ENCODE measurements at regions not wholly inside any gene's neighbourhood (a gene's known extent, or its start where the extent isn't known, plus 50 kb on each side); places are given as distances from the start of the nearest gene placed in this dataset.
"Not testable (repeated sequence)": the region's sequence is repeated elsewhere in the genome, so short reads cannot be mapped to it uniquely, and the experiment has no call there.

GRCh38 chr14:51351997-51352396, 112.0 kb downstream of the TMX1 start:
- no peak overlapping the region for H3K27ac ChIP-seq
- no peak for TF ChIP-seq CTCF (conservative IDR thresholded peaks at IDR 0.05)

DNA sequence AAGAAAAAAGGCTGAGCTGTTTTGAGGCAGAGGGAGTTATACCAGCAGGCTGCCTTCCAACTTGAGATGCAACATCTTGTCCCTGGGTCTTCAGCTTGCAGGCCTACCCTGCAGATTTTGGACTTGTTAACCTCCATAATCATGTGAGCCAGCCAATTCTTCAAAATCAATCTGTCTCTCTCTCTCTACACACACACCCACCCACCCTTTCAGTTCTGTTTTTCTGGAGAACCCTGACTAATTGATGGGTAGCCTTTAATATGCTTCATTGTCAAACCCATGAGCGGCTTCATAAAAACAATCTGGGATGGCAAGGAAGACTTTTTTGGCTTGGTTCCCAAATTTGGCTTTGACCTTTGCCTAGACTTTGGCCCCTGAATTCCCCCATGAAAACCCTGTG, 113.9 kb downstream of the TMX1 start:
- no peak overlapping the region for H3K27ac ChIP-seq
- TF ChIP-seq CTCF (conservative IDR thresholded peaks at IDR 0.05) = no peak

DNA sequence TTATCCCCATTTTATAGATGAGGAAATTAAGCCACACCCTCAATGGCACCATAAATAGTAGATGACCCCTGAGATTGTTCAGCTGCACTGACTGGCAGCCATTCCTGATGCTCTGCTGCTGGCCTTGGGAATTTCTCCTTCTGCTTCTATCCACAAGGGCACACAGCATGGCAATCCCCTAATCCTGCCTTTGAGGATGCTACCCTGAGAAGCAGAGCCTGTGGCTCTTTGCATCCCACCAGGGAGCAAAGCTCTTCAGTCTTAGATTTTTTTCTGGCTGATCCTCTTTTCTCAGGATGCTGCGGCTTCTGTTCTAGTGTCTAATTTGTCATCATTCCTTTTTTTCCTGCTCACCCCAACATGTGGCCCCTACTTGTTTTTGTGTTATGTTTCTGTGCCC, 114.8 kb downstream of the TMX1 start:
- H3K27ac ChIP-seq = no peak overlapping the region
- TF ChIP-seq CTCF (conservative IDR thresholded peaks at IDR 0.05) = no peak

GRCh38 chr14:51356381-51356780, 116.3 kb downstream of the TMX1 start:
- no peak overlapping the region for H3K27ac ChIP-seq
- no peak for TF ChIP-seq CTCF (conservative IDR thresholded peaks at IDR 0.05)

- no peak overlapping the region for H3K27ac ChIP-seq
- TF ChIP-seq CTCF (conservative IDR thresholded peaks at IDR 0.05) = no peak
These were observed 117.2 kb downstream of the TMX1 start for GRCh38 chr14:51357250-51357649.

DNA sequence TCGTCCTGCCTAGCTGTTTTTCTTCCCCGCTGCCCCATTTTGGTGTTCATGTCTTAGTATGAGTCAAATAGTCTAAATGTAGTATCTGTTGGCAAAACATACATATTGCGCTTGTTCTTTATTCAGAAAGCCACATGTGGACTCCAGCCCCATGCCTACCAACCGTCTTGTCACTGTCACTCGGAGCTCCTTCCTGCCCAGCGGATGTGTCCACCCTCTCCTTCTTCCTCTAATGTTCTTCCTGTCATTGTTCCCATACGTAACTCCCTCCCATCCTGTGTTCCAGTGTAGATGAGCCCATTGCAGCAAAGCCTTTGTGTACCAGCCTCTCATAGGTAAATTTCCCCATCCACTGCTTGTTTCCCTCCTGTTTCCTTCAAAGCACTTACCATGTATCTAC, 120.5 kb downstream of the TMX1 start:
- TF ChIP-seq CTCF (conservative IDR thresholded peaks at IDR 0.05) = no peak
- H3K27ac ChIP-seq = no peak overlapping the region

GRCh38 chr14:51365241-51365965, 125.4 kb downstream of the TMX1 start:
- no peak overlapping the region for H3K27ac ChIP-seq
- no peak for TF ChIP-seq CTCF (conservative IDR thresholded peaks at IDR 0.05)

GRCh38 chr14:51366460-51366859, 126.4 kb downstream of the TMX1 start:
- not testable (repeated sequence) for H3K27ac ChIP-seq

DNA sequence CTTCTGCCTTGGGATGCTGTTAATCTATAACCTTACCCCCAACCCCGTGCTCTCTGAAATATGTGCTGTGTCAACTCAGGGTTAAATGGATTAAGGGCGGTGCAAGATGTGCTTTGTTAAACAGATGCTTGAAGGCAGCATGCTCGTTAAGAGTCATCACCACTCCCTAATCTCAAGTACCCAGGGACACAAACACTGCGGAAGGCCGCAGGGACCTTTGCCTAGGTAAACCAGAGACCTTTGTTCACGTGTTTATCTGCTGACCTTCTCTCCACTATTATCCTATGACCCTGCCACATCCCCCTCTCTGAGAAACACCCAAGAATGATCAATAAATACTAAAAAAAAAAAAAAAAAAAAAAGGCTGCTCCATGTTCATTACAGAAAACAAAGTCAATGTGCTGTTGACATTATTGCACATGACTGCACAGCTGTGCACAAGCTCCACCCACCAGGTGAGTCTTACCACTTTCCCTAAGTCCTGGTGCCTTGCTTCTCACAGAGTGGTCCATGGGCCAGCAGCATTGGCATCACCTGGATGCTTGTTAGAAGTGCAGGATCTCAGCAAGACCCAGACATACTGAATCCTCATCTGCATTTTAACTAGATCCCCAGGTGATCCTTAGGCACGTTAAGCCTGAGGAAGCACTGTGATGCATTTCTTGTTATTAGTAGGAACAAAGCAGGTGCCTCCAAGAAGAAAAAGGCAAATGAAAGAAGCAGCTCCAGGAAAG, 127.0 kb downstream of the TMX1 start:
- peak overlapping the region; percentile 22; the same call in 1 of the 2 replicates for H3K27ac ChIP-seq

All from VCaP (cell line).